SJCRH30 (cell line): ENCODE measurements at regions not wholly inside any gene's neighbourhood (a gene's known extent, or its start where the extent isn't known, plus 50 kb on each side); places are given as distances from the start of the nearest gene placed in this dataset.

Experiments used
- DNase-seq, 2 experiments: peaks; one replicate each; pipeline ENCODE4 v3.0.0-alpha.2; 2015 to 2020
- H3K27ac ChIP-seq: fragments of 250-450 bp; sonication (Bioruptor Pico); 2 replicates; pipeline ENCODE4 v1.5.1; 2020; ENCODE audit warnings: mild to moderate bottlenecking, moderate library complexity
- H3K27me3 ChIP-seq: fragments of 250-450 bp; sonication (Bioruptor Pico); 2 replicates; pipeline ENCODE4 v1.5.1; 2020; ENCODE audit warnings: mild to moderate bottlenecking, moderate library complexity
- H3K36me3 ChIP-seq: fragments of 250-450 bp; sonication (Bioruptor Pico); 2 replicates; pipeline ENCODE4 v1.5.1; 2020; ENCODE audit warnings: mild to moderate bottlenecking, moderate library complexity
- H3K4me1 ChIP-seq: fragments of 250-450 bp; sonication (Bioruptor Pico); 2 replicates; pipeline ENCODE4 v1.5.1; 2020; ENCODE audit warnings: mild to moderate bottlenecking, moderate library complexity
- H3K4me3 ChIP-seq: fragments of 250-450 bp; sonication (Bioruptor Pico); 2 replicates; pipeline ENCODE4 v1.5.1; 2020; ENCODE audit warnings: mild to moderate bottlenecking, moderate library complexity
- H3K9me3 ChIP-seq: fragments of 250-450 bp; sonication (Bioruptor Pico); replicated peaks from 2 replicates; pipeline ENCODE4 v1.5.1; 2020; ENCODE audit warnings: mild to moderate bottlenecking, moderate library complexity

DNA sequence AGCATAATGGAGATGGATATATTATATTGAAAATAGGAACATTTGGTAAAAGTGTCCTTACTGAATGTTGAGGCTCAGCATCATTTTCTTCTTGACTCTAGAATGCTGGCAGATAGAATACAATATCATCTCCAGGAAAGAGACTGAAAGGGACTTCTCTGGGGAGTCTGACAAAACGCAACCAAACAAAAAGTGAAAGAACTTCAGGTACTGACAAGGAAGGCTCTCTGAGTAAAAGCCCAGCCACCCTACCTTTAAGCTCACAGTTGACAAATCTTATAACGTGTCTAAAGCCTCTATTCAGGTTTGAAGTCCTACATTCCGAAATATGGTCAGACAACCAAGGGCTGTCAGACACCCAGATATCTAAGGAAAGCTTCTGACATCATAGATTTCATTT lies 590.8 kb downstream of the SOX6 start:
- Histone ChIP-seq H3K27me3 (no peaks in the 10 kb centered on the region), H3K36me3 (no peaks in the 10 kb centered on the region), H3K9me3 (0 out of 2 replicates have a peak, but pooled peaks cover 5% of the 10 kb centered on the region), H3K4me1 (no peaks in the 10 kb centered on the region), H3K4me3 (no peak overlapping the region), H3K27ac (no peak overlapping the region)
- no peak for DNase-seq

DNA sequence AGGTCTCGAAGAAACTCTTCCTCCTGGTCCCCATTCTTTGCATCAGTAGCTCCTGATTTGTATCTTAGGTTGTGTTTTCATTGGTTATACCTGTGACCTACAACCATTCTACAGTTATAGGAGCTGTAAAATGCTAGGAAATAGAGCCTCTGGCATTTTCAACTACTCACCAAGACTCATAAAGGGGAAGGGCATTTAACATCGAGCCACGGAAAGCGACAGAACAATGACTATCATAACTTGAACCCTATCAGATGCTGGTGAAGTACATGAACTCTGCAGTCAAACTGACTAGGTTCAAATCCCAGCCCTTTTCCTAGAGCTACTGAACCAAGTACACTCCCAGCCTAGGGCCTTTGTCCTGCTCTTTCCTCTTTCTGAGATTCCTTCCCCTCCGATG lies 588.0 kb downstream of the SOX6 start:
- H3K27me3 ChIP-seq = no peaks in the 10 kb centered on the region
- DNase-seq = no peak
- H3K9me3 ChIP-seq = 0 out of 2 replicates have a peak, but pooled peaks cover 5% of the 10 kb centered on the region
- no peaks in the 10 kb centered on the region for H3K4me1 ChIP-seq
- no peak overlapping the region for H3K27ac ChIP-seq
- H3K4me3 ChIP-seq = no peak overlapping the region
- no peaks in the 10 kb centered on the region for H3K36me3 ChIP-seq

DNA sequence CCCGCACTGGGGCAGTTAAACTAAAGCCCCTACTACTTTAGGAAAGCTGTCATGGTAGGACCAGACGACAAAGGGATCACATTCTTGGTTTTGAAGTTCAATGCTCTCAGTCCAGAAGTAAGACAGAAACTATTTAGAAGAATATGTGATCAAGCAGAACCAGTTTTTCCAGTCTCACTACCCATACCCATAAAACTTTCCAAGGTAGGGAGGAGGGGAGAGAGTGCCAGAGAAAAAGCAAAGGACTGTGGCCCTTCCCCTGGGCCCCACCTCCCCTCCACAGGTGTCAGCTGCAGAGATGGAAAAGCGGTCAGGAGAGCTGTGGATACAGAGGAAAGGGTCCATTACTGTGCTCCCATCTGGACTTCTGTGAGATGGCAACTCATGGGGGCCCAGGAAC lies 587.1 kb downstream of the SOX6 start:
- H3K36me3 ChIP-seq = no peaks in the 10 kb centered on the region
- H3K27me3 ChIP-seq = no peaks in the 10 kb centered on the region; the same call in 1 of the 2 replicates
- H3K27ac ChIP-seq = no peak overlapping the region
- no peak for DNase-seq
- no peaks in the 10 kb centered on the region for H3K4me1 ChIP-seq
- H3K4me3 ChIP-seq = no peak overlapping the region
- H3K9me3 ChIP-seq = 0 out of 2 replicates have a peak, but pooled peaks cover 5% of the 10 kb centered on the region

DNA sequence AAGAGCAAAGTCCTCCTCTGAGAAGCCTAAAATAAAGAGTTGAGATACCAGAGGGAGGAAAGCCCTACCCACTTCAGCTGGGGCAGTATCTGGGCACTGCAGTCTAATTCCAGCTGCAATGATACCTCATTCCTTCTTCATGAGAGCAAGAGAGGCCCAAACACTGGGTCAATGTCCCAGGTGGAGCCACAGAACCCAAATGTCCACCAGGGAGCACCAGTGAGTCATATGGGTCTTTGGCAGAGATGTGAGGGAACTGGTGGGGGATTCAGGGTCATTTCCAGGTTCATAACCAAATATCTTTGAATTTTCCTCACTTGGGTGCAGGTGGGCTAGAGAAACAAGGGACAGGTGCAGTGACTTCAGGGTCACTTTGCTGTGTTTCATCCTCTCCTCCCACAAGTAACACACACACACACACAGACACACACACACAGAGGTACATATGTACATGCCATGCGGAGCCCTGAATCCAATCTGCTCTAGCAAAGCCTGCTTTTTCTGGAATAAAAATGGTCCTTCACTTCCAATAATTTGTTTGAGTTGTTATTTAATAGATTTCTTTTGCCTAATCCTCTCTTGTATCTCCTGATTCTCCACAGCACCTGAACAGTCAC lies 585.4 kb downstream of the SOX6 start:
- Histone ChIP-seq H3K27me3 (peaks cover 3% of the 10 kb centered on the region; the same call in 1 of the 2 replicates), H3K4me3 (no peak overlapping the region)
- peak; percentile 35 to 70 for DNase-seq

DNA sequence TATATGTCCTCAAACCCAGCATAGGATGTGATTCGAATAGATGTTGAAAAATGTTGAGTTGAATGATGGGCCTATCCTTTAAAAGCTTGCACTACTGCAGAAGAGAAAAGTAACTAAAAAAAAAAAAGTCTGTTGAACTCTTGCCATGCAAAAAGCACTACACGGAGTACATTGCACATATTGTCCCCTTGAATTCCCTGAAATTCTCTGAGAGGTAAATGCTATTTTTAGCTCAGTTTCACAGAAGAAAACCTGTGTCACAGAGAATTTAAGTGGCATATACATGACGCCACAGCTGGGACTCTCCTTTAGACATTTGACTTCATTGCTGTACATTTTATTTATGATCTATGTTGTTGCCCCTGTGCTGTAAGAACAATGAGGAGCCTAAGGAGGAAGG lies 583.8 kb downstream of the SOX6 start:
- Histone ChIP-seq H3K4me3 (no peak overlapping the region), H3K27ac (no peak overlapping the region), H3K9me3 (no peaks in the 10 kb centered on the region), H3K27me3 (peaks cover 3% of the 10 kb centered on the region; the same call in 1 of the 2 replicates), H3K4me1 (0 out of 2 replicates have a peak, but pooled peaks cover 3% of the 10 kb centered on the region), H3K36me3 (no peaks in the 10 kb centered on the region)
- no peak for DNase-seq

More for the DNA sequence above, 585.4 kb downstream of the SOX6 start:
- no peak overlapping the region for H3K27ac ChIP-seq
- no peaks in the 10 kb centered on the region for H3K36me3 ChIP-seq
- H3K4me1 ChIP-seq = 0 out of 2 replicates have a peak, but pooled peaks cover 3% of the 10 kb centered on the region
- H3K9me3 ChIP-seq = 0 out of 2 replicates have a peak, but pooled peaks cover 5% of the 10 kb centered on the region

DNA sequence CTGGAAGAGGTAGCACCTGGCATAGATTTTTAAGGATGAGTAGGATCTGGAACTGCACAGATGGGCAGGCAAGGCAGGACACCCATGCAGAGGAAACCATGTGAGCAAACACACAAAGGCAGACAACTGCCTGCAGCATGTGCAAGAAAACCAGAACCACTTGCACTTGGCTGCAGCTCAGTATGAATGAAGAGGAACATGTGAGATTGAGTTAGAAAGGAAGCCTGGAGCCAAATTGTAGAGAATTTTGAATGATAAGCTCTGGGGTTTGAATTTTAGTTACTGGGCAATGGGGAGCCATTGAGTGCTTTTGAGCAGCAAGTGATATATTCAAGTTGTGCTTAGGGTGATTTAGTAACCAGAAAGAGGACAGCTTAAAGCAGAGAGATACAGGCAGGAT lies 583.4 kb downstream of the SOX6 start:
- DNase-seq = no peak
- H3K36me3 ChIP-seq = no peaks in the 10 kb centered on the region
- H3K4me1 ChIP-seq = 0 out of 2 replicates have a peak, but pooled peaks cover 3% of the 10 kb centered on the region
- no peaks in the 10 kb centered on the region for H3K9me3 ChIP-seq
- no peak overlapping the region for H3K27ac ChIP-seq
- H3K4me3 ChIP-seq = no peak overlapping the region
- peaks cover 3% of the 10 kb centered on the region; the same call in 1 of the 2 replicates for H3K27me3 ChIP-seq

DNA sequence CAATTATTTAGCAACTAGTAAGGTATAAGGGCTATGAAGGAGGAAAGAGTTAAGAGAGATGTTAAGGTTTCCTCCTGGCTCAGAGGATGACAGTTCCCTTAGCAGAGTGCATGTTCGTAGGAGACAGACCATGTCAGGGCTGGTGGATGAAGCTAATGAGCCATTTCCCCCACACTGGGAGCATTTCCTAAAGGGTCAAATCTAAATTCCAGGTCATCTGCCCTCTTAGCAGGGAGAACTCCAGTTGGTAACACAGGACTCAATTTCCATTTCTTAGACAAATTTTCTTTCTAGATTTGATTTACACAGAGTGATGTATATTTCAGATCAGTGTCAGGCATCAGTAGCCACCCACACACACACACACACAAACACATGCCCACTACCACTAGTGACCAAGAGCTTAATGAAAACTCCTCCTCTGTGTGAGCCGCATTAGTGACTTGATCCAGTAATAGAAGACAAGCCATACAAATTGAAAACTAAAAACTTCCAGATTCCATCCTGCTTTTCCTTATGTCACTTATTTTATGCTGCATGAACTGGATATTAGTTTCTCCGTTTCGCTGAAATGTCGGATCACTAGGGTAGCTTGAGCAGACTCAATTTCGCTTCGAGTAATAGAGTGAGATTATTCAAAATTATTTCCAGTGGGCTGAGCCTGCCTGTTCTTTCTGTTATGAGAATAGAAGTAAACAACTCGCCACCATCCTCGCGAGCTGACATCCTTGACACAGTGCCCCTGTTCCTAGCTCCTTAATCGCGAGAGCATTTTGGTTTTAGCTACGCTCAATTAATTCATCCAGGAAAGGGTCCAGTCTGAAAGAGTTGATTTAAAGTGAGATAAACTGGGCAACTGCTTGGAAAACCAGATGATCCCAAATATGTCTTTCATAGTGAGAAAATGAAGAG lies 582.6 kb downstream of the SOX6 start:
- H3K9me3 ChIP-seq = no peaks in the 10 kb centered on the region
- no peak overlapping the region for H3K4me3 ChIP-seq
- 0 out of 2 replicates have a peak, but pooled peaks cover 3% of the 10 kb centered on the region for H3K4me1 ChIP-seq
- H3K27me3 ChIP-seq = peaks cover 3% of the 10 kb centered on the region; the same call in 1 of the 2 replicates
- no peaks in the 10 kb centered on the region for H3K36me3 ChIP-seq
- DNase-seq = no peak
- H3K27ac ChIP-seq = no peak overlapping the region

DNA sequence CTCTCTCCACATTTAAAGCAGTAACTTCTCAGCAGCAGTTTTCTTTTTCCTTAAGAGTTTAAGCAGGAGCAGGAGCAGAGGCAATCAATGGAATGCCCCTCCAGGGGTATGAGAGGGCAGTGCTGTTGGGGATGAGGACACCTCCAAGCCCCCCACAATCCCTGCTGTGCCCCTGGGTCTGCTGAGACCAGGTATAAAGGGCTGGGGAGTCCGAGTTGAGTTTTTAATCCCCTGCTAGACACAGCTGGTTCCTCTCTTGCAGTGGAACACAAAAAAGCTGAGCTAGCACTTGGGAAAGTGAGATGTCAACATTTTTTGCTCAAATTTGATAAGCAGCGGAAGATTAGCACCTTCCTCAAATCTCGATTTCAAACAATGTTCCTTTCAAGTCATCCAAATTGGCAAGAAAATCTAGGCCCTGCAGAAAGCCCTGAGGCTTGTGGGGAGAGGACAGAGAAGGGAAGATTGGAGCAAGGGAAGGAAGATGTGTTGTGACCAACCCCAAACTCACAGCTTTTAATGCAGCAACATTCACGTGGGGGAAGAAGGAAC lies 581.9 kb downstream of the SOX6 start:
- no peak for DNase-seq
- no peak overlapping the region for H3K4me3 ChIP-seq
- H3K36me3 ChIP-seq = no peaks in the 10 kb centered on the region
- 0 out of 2 replicates have a peak, but pooled peaks cover 3% of the 10 kb centered on the region for H3K4me1 ChIP-seq
- no peaks in the 10 kb centered on the region for H3K9me3 ChIP-seq
- no peak overlapping the region for H3K27ac ChIP-seq
- peaks cover 3% of the 10 kb centered on the region; the same call in 1 of the 2 replicates for H3K27me3 ChIP-seq

DNA sequence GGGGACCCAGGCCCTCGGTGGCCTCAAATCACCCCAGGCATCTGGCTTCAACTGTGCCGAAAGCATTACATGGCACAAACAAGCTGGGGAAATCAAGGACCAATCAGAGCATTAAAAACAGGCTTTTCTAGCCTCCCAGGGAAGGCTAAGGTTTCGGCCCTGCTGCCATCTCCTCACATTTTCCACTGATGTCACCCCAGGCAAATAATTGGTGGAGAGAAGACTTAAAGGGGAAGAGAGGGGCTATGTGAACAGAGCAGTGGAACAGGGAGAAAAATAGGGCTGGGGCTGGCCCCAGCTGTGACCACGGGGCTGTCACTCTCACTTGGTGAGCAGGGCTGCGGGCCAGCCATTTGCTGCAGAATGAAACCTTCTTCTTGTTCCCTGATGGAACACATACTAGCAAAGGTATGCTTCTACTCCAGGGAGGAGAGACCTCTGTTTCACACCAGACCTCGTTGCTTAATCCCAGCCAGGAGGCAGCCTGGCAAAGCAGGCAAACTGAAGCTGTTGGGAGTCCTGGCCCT lies 581.3 kb downstream of the SOX6 start:
- H3K27ac ChIP-seq = no peak overlapping the region
- H3K4me3 ChIP-seq = no peak overlapping the region
- DNase-seq = peak in 1 of 2 experiments; percentile 21
- H3K27me3 ChIP-seq = peaks cover 3% of the 10 kb centered on the region; the same call in 1 of the 2 replicates
- H3K9me3 ChIP-seq = no peaks in the 10 kb centered on the region
- 0 out of 2 replicates have a peak, but pooled peaks cover 3% of the 10 kb centered on the region for H3K4me1 ChIP-seq
- no peaks in the 10 kb centered on the region for H3K36me3 ChIP-seq

DNA sequence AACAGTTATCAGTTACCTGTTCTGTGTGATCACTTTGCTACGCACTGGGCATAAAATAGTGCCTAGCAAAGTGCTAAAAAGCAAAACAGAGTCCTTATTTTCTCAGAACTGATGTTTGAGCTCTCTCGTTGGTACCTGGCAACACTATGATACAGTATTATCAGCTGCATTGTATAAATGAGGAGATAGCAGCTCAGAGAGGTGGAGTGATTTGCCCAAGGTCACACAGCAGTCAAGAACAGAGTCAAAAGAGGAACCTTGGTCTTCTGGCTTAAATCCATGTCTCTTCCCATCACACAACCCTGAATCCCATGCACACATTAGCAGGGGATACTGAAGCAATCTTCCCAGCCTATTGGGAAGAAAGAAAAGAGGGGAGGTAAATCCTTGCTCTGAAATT lies 580.5 kb downstream of the SOX6 start:
- Histone ChIP-seq H3K9me3 (no peaks in the 10 kb centered on the region), H3K36me3 (no peaks in the 10 kb centered on the region), H3K4me3 (no peak overlapping the region), H3K27ac (no peak overlapping the region), H3K27me3 (peaks cover 7% of the 10 kb centered on the region), H3K4me1 (0 out of 2 replicates have a peak, but pooled peaks cover 3% of the 10 kb centered on the region)
- no peak for DNase-seq

DNA sequence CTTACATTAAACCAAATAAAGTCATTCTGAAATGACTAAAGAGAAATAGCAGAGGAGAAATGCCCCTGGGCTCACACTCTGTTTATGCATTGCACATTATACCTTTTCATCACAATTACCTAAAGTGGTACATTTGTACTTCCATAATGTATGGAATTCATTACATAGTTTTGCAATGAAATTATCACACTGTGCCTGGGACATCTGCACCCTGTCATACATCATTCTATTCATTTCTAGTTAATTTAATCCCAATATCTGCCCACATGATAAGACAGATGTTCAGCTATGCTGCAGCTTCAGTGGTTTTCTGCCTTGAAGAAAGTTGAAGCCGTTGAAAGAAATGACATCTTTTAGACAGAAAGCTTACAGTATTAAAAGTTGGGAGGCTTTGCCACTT lies 580.0 kb downstream of the SOX6 start:
- Histone ChIP-seq H3K27me3 (peaks cover 13% of the 10 kb centered on the region), H3K4me3 (no peak overlapping the region)

DNA sequence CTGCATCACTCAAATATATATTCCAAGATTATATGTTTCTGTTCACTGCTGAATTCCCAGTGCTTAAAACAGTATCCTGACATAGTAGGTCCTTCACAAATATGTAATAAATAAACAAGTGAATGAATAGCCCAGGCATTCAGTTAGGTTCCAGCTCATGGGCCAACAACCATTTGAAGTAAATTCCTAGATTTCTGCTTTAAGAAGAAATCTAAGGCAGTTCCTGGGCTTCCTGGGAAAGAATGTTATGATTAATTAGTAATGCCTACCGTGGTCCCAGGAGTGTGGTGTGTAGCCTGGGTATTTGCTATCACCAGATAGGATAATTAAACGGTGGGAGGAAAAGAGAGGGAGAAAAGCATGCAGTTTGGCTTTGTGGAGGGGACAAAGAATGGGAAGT lies 576.8 kb downstream of the SOX6 start:
- peaks cover 13% of the 10 kb centered on the region for H3K27me3 ChIP-seq
- no peak for DNase-seq
- no peaks in the 10 kb centered on the region for H3K9me3 ChIP-seq
- H3K4me1 ChIP-seq = 0 out of 2 replicates have a peak, but pooled peaks cover 3% of the 10 kb centered on the region
- no peaks in the 10 kb centered on the region for H3K36me3 ChIP-seq
- no peak overlapping the region for H3K27ac ChIP-seq
- no peak overlapping the region for H3K4me3 ChIP-seq

More for the DNA sequence above, 580.0 kb downstream of the SOX6 start:
- 0 out of 2 replicates have a peak, but pooled peaks cover 3% of the 10 kb centered on the region for H3K4me1 ChIP-seq
- no peaks in the 10 kb centered on the region for H3K9me3 ChIP-seq
- no peak overlapping the region for H3K27ac ChIP-seq
- H3K36me3 ChIP-seq = no peaks in the 10 kb centered on the region
- no peak for DNase-seq

DNA sequence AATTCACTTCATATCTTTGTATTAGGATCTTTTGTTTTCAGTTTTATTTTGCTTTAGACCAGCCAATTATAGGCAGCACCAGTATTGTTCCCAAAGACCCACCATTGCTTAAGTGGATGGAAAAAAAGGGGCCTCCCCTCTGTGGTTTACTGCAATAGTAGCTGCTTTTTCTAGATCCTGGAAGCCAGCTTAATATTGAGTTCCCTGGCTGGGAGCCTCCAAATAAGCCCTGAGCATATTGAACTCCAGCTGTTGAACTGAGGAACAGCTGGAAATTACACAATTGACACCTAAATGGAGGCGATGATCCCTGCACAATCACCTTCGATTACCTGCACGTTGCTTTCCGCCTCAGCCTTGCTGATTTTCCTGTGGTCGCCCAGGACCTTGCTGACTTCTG lies 576.0 kb downstream of the SOX6 start:
- Histone ChIP-seq H3K27me3 (peaks cover 10% of the 10 kb centered on the region; the same call in 1 of the 2 replicates), H3K4me3 (no peak overlapping the region), H3K36me3 (no peaks in the 10 kb centered on the region), H3K9me3 (no peaks in the 10 kb centered on the region), H3K27ac (no peak overlapping the region), H3K4me1 (no peaks in the 10 kb centered on the region)
- DNase-seq = no peak

DNA sequence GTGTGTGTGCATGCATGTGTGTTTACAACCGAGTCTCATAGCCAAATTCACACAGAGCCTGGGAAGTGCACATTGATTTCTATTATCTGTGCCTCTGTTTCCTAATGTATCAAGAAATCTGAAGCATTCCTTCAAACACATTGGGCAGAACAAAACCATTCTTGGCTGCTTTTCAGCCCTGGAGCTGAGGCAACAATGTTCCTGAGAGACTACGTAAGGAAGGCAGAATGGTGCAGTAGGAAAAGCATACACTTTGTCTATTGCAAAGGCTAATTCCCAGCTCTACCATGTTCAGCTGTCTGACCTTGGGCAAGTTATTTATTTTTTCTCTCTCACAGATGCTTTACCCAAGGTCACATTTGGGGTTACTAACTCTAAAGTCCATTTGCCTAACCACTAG lies 575.5 kb downstream of the SOX6 start:
- H3K4me3 ChIP-seq = no peak overlapping the region

More for the DNA sequence above, 575.5 kb downstream of the SOX6 start:
- H3K4me1 ChIP-seq = no peaks in the 10 kb centered on the region
- no peaks in the 10 kb centered on the region for H3K9me3 ChIP-seq
- H3K36me3 ChIP-seq = no peaks in the 10 kb centered on the region
- H3K27ac ChIP-seq = no peak overlapping the region
- DNase-seq = no peak
- H3K27me3 ChIP-seq = peaks cover 10% of the 10 kb centered on the region; the same call in 1 of the 2 replicates
